IPS-18c (cell line): ENCODE measurements at regions not wholly inside any gene's neighbourhood (a gene's known extent, or its start where the extent isn't known, plus 50 kb on each side); places are given as distances from the start of the nearest gene placed in this dataset.

Experiments used
- H3K4me3 ChIP-seq: 2 replicates; pipeline ENCODE4 v1.7.0; 2013; ENCODE audit warnings: low read depth, mild to moderate bottlenecking, low read length, moderate library complexity; ENCODE audit not compliant: insufficient read depth
- H3K9me3 ChIP-seq: one replicate; pipeline ENCODE4 v1.6.1; 2013; ENCODE audit warnings: mild to moderate bottlenecking, low read length, moderate library complexity; ENCODE audit not compliant: control insufficient read depth, insufficient read depth

- H3K9me3 ChIP-seq = no peaks in the 10 kb centered on the region
These were observed 213.3 kb downstream of the MYCN start for GRCh38 chr2:16153754-16154035.

DNA sequence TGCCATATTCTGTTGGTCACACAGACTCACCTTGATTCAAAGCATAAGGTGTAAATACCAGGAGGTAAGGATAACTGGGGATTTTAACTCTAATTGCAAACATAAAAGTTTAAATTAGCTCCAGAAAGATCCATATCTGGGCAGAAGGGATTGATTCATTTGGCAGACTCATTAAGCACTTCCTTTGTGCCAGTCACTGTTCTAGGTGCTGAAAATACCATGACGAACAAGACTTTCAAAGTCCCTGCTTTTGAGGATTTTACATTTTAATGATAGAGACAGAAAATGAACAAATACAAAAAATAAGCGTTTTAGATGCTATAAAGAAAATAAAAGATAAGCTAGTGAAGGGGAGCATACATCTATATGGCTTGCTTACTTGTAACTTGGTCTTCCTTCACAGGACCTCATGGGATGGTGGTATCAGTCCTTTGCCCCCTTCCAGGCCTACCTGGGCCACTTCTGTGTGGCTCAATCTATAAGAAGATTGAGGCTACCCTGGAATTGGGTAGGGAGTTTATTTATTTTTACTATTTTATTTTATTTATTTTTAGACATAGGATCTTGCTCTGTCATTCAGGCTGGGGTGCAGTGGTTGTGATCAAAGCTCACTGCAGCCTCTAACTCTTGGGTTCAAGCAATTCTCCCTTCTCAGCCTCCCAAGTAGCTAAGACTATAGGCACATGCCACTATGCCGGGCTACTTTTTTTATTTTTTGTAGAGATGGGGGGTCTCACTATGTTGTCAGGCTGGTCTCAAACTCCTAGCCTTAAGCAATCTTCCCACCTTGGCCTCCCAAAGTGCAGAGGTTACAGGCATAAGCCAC lies 212.8 kb downstream of the MYCN start:
- H3K4me3 ChIP-seq = no peak overlapping the region
- no peaks in the 10 kb centered on the region for H3K9me3 ChIP-seq

More at GRCh38 chr2:16153754-16154035, 213.3 kb downstream of the MYCN start:
- H3K4me3 ChIP-seq = no peak overlapping the region

GRCh38 chr2:16152071-16152927 lies 211.9 kb downstream of the MYCN start:
- H3K9me3 ChIP-seq = no peaks in the 10 kb centered on the region
- H3K4me3 ChIP-seq = no peak overlapping the region

- Histone ChIP-seq H3K4me3 (no peak overlapping the region), H3K9me3 (no peaks in the 10 kb centered on the region)
These were observed 211.3 kb downstream of the MYCN start for GRCh38 chr2:16151651-16152050.

- no peaks in the 10 kb centered on the region for H3K9me3 ChIP-seq
- H3K4me3 ChIP-seq = no peak overlapping the region; the same call in 1 of the 2 replicates
These were observed 210.9 kb downstream of the MYCN start for GRCh38 chr2:16151281-16151570.

DNA sequence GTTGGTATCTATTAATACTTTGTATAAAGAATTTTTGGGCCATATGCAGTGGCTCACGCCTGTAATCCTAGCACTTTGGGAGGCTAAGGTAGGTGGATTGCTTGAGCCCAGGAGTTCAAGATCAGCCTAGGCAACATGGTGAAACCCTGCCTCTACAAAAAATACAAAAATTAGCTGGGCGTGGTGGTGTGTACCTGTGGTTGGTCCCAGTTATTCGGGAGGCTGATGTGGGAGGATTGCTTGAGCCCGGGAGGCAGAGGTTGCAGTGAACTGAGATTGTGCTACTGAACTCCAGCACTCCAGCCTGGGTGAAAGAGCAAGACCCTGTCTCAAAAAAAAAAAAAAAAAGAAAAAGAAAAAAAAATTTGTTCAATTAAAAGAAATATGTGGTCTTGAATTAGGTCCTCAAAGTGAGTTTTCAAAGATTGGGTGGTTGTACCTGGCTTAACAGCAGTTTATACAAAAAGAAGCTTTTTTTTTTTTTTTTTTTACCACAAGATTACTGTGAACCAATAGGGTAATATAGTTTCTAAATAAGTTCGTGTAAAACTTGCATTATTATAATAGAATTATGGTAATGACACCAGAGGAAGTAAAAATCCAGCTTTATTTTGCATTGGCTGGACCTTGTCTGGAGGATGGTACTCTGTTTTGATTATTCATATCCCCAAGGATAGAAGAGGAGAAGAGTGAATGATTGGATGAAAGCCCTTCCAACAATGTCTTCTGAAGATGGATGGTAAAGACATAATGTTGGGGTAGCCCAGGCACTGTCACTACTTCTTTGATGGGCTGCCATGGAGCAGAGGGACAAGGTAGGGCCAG lies 210.3 kb downstream of the MYCN start:
- no peaks in the 10 kb centered on the region for H3K9me3 ChIP-seq

DNA sequence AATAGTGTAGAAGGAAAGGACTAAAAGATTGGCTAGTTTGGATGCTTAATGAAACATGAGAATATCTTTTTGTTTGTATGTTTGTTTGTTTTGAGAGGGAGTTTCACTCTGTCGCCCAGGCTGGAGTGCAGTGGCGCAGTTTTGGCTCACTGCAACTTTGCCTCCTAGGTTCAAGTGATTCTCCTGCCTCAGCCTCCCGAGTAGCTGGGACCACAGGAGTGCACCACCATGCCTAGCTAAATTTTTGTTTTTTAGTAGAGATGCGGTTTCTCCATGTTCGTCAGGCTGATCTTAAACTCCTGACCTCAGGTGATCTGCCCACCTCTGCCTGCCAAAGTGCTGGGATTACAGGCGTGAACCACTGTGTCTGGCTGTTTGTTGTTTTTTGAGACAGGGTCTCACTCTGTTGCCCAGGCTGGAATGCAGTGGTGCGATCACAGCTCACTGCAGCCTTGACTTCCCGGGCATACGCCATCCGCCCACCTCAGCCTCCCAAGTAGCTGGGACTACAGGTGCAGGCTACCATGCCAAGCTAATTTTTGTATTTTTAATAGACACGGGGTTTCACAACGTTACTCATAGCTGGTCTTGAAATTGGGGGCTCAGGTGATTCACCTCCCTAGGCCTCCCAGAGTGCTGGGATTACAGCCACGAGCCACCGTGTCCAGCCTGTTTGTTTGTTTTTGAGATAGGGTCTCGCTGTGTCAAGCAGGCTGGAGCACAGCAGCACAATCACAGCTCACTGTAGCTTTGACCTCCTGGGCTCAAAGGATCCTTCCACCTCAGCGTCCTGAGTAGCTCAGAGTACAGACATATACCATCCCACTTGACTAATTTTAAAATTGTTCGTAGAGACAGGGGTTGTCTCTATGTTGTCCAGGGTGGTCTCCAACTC lies 209.2 kb downstream of the MYCN start:
- no peaks in the 10 kb centered on the region for H3K9me3 ChIP-seq
- H3K4me3 ChIP-seq = no peak overlapping the region

More for the DNA sequence above, 210.3 kb downstream of the MYCN start:
- H3K4me3 ChIP-seq = no peak overlapping the region

- Histone ChIP-seq H3K9me3 (no peaks in the 10 kb centered on the region), H3K4me3 (no peak overlapping the region)
These were observed 208.4 kb downstream of the MYCN start for GRCh38 chr2:16148632-16149348.

- Histone ChIP-seq H3K9me3 (no peaks in the 10 kb centered on the region), H3K4me3 (no peak overlapping the region)
These were observed 202.3 kb downstream of the MYCN start for GRCh38 chr2:16142383-16143361.

- no peaks in the 10 kb centered on the region for H3K9me3 ChIP-seq
- no peak overlapping the region for H3K4me3 ChIP-seq
These were observed 201.2 kb downstream of the MYCN start for GRCh38 chr2:16141641-16141921.

DNA sequence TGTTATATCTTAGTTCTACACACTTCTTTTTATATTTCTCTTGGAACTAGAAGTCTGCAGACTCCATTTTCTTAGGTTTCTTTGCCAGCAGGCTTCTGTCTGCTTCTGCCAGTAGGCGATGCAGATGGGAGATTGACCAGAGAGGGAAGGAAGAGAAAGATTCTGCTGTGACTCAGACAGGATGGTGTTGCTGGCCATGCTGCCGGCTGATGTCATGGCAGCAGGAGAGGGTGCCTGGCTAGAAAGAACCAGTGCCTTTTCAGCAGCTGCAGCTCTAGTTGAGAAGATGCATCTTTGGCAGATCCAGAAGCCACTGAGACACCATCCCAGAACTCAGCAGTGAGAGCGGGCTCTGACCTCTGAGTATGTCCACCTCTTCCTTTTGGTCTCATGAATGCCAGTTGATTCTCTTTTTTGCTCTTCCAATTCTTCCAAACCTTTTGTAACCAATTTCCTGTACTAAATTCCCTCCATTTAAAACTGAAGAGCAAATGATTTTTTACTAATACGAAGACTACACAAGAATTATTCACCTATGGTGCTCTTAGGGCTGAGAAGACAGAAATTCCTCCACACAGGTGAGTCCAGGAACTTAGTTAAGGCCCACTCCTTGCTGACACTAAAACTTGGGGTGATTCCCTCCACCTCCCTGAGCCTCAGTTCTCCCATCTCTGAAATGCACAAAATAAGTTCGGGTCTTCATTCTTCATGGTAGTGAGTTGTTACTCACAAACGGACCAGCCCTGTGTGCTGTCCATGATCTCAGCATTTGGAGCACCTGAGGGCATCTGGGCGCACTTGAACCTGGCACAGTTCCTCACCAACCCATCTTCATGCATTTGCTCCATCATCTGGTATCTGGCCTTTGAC lies 200.7 kb downstream of the MYCN start:
- H3K9me3 ChIP-seq = no peaks in the 10 kb centered on the region
- no peak overlapping the region for H3K4me3 ChIP-seq

GRCh38 chr2:16139663-16140615 lies 199.6 kb downstream of the MYCN start:
- no peaks in the 10 kb centered on the region for H3K9me3 ChIP-seq
- H3K4me3 ChIP-seq = no peak overlapping the region

DNA sequence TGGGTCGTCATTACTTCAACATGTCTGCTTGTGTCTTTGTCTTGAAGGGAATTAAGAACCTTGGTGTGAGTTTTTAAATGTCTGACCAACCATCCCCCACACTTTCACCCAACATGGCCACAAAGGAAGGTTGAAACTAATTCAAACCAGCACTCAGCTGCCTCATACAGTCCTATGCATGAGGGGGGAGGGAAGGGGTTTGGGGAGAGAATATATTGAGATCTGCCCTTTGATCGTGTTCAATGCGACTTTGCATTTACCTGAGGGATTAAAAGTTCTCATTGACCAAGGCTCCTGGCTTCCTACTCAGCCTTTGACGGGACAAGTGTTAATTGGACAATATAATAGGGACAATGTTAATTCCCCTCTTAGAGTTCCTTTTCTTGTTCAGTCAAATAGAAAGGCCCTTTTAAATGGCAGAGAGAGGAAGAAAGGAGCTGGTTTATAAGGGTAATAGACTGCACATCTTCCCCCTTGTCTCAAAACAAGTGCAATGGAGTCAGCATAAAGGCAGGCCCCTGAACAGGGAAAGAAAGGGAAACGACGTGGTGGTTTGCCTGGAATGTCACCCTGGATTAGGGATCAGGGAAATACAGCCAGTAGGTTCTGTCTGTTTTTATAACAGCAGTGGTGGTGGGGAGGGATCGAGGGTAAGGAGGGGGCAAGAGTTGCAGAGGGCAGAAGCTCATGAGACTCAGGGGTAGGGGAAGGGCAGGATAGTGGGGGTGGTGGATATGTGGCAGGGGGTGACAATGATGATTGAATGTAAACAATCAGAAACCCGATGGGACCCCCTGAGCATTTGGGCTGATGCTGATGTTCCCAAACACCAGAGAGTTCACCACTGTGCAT lies 198.7 kb downstream of the MYCN start:
- Histone ChIP-seq H3K4me3 (no peak overlapping the region), H3K9me3 (no peaks in the 10 kb centered on the region)
